Stimulated activated CD8-positive, alpha-beta memory T cell treated with anti-CD3 and anti-CD28 coated beads, Interleukin-12 subunit alpha, Interleukin-12 subunit beta, amount 100 ng/mL, for 4 hours (primary cell): ENCODE measurements at regions not wholly inside any gene's neighbourhood (a gene's known extent, or its start where the extent isn't known, plus 50 kb on each side); places are given as distances from the start of the nearest gene placed in this dataset.
"Not testable (repeated sequence)": the region's sequence is repeated elsewhere in the genome, so short reads cannot be mapped to it uniquely, and the experiment has no call there.

Experiments used
- DNase-seq: peaks from one replicate; pipeline ENCODE4 v3.0.0-alpha.2; 2020; ENCODE audit warnings: low read depth

DNA sequence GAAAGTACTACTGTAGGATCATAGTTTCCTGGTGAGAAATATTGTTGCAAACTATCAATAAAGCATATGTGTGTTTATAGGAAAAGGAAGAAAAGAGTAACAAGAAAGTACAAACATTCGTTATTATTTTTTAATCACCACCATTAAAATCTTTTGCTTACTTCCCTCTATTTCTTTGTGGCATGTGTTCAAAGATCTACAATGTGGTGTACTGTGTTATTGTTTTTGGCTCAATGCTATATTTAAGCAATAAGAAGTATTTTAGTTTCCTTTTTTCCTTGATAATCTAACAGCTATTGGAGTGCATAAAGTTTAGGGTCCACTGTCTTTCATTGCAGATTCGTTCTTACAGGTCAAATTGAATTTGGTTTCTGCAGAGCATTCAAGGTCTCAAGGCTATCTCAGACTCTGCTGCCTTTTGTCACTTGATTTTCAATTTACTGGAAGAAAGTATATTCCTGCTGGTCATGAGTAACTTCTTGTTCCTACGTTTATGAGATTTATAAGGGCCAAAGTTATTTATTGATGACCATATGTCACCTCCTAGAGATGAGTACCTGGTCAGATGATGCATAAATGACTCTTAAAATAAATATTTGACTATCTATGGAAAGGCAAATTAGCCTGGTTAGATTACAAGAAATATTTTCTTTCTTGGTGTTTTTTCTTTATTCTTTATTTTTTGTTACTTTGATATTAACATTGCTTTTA, 323.0 kb downstream of the TMEM167A start:
- DNase-seq, result no peak

DNA sequence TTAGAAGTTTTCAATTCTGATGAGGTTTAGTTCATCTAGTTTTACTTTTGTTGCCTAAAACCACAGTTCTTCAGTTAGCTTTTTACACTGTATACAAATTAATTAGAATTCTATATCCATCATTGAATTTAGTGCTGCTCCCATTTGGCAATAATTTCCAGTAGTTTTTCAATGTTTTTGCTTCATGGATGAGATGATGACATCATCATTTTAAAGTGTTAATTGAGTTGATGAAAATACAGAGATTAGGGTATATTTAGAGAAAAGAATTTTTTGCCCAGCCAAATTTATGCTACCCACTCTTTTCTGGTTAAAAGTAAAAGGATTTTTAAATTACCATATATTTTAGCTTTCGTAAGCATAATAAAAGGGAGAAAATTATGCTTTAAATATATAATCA, 323.8 kb downstream of the TMEM167A start:
- DNase-seq, result no peak

DNA sequence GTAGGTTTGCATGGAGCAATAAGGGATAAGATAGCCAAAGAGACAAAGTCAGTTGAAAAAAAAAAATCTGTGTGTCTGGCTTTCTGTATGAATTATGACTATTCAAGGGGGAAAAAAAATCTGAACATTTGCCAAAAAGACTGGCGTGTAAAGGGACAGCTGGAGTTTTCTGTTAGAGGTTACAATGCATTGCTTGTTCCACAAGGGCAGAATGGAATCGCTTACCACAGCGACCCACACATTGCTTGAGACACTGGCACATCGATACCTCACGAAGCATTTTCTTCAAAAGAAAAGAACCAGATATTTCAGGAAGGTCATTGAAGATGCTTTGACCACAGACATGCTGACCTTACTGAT, 327.8 kb downstream of the TMEM167A start:
- DNase-seq, result no peak

DNA sequence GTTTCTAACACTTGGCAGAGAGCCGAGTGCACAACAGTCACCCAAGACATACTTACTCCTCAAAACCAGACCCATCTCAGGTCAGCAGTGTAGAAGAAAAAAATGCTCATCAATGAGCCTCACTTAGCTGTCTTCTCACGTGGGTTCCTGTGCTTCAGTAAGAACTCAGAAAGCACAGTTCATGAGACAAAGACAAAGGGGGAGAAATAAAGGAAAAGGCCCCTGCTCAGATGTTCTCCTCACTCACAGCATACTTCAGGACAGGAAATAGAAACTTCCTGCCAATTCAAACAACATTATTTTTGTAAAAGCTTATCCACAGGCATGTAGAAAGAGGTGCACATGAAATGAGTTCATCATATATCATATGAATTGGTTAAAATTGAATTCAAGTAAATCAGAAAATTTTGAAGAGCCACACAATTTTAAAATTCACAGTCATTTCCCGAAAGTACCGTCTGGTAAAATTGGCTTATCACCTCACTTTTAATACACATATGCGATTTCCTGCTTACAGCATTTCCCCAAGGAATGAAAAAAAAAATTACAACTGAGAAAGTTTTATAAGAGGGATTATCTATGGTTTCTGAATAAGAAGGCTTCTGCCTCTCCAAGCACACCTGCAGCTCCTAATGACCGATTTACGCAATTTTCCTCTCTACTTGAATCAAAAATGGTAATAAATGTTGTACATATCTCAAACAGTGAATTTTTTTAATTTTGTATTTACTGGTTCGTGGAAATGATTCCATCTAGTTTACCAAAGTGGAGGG, 328.3 kb downstream of the TMEM167A start:
- no peak for DNase-seq

DNA sequence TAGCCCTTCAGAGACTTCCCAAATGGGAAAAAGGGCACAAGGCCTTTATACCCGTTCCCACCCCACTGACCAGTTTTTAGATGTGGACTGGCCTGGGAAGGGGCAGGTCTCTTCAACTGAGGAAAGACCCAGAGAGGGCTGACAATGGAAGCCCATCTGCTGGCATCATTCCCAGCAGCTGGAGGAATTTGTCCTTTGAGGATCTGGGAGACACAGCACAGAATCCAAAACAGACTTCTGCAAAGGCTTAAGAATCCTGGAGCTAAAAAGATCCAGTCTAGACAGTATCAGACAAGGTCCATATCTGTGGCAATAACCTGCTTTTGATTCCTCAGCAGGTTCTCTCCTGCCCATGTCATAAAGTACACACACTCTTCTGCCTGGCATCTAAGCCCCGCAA, 329.2 kb downstream of the TMEM167A start:
- no peak for DNase-seq

DNA sequence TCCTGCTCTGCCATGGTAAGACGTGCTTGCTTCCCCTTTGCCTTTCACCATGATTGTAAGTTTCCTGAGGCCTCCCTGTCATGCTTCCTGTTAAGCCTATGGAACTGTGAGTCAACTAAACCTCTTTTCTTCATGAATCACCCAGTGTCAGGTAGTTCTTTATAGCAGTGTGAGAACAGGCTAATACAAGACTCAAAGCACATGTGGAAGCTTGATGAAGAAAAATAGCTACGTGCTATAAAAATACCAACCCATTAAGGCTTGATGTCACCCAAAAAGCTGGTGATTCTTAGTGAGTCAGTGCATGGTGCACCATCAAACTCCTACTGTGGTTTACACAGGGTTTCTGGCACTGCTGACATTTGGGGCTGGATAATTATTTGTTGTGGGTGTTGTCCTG, 332.2 kb downstream of the TMEM167A start:
- no peak for DNase-seq

DNA sequence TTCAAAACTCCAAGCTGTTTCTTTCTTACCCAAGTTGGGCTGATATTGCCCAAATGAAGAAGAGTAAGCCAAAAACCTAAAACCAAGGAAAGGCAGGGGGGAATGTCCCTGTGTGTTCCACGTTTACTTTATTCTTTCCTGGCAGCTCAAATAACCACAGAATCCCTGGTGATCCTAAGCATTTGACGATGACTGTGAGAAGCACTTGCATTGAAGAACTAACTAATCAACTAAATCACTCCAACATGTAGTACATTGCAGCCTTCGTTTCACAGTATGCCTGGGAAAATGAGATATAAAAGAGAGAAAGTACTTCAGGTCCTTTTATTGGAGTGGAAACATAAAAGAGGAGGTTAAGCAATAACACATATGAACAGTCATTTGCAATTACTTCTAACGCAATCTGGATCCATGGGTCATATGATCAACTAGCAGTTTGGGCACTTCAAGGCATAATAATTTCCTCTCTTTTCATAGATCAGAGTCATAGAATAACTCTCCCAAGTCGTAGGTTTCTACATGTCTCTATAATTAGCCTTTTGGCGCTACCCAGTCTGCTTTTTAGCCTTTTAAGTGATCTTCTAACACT, 338.4 kb downstream of the TMEM167A start:
- no peak for DNase-seq

DNA sequence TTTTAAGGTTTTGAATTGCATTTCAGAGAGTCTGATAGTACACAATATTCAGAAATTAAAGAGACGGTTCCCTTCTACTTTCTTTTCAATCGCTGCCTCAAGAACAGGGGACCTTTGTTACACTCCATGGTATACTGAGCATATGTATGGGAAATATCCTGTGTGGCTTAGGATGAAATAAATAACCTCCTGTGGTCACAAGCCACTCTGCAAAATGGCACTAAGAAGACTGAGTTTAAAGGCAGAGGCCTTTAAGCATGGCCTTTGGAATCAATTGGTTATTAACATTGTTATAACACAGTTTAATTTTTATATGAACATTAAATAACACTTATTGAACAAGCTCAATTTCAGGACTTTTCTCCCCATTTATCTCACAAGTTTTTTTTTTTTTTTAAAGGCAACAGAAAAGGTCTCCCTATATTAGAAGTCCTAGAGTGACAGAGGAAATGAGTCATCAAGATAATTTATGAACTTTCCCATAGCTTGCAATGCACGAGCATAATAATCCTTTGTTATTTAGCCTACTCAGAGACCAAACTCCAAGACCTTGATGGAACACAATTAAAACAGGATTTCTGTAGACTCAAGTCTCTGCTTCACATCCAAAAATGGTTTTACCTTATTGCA, 341.9 kb downstream of the TMEM167A start:
- no peak for DNase-seq

DNA sequence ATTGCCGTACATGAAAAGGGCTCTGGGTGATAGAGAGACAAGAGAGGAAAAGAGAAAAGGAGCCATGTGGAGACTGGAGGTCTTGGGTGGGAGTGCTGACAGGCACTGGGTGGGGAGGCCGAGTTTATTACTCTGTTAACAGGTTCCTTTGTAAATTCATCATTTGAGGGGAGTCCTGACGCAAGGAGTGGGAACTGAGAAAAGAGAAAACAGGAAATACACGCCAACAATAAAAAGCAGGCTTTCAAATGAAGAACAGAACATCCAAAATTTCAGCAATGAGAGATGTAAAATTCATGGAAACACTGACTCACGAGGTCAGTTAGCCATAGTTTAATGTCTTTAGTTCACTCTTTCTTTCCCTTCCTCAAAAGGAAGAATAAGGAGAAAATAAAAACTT, 342.8 kb downstream of the TMEM167A start:
- no peak for DNase-seq

DNA sequence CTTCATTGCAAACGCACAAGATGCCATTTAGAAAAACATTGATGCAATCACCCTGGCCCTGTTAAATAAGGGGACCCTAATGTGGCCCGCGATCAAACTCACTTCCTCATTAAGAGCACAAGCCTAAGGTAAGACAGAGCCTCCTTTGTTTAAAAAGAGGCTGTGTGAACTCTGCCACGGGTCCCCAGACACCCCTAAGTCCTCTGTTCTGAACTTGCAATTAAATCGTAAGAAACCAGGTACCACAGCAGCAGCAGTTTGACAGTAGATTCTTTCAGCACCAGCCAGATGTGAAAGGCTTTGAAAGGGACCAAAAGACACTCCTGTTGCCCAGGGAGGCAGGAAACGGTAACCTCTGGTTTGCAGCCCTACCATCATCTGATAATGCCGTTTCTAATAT, 346.3 kb downstream of the TMEM167A start:
- no peak for DNase-seq

DNA sequence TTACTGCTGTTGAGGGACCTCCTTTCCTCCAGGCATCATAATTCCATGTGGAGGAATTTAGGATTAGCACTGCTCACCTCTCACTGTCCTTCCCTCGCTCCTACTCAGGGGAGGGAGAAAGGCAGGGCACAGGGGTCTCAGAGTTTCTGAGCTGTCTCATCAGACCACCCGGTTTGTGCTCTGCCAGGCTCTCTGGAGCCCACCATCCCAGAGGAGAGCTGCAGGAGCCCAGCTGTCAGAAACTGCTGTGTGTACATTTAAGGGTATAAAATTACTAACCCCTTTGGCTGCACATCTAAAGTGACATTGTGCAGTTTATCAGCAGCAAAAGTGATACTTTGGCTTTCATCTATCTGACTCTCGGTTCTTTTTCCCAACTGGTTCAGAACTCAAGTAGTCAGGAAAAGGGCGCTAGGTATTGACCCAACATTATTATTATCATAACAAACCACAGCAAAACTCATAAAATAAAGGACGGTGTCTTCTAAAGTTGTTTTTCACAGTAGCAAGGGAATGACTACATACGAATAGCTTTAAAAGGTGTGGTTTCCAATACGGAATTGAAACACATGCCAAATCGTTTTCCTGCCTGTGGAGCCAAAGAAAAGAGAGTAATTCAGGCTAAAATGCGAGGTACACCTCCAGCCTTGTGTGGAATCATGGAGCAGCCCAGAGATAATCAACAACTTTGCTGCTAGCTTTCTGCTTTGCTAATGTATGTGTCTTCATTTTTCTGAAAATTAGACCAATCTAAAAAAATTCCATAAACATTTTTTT, 348.1 kb downstream of the TMEM167A start:
- no peak for DNase-seq

DNA sequence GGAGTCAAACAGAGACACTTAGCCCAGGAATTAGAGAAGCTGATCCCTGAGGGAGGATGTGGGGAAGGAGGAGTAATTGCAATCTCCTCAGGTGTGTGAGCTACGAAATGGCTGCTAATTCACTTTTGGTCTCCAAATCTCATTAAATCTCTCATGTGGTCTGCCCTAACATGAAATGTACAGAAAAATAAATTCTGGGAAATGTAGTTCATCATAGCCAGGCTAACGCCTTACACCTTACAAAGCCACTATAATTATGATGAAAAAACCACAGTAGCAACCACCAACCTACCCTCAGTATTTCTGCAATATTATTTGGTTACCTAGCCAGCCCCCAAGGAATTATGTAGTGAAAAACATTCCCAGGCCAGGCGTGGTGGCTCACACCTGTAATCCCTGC, 354.0 kb downstream of the TMEM167A start:
- no peak for DNase-seq

DNA sequence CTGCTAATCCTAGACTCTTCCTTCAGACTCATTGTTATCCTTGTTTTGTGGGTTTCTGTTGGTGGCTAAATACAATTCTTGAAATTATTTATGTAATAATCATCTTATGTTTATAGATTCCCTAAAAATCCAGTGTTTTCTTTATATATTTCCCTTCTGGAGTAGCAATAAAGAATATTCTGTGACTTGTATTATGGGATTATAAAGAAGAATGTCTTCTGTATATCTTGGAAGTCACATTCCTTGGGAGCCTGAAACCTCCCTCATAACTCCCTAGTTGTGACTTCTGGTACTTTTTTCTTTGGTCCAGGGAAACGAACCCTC, 356.1 kb downstream of the TMEM167A start:
- DNase-seq, result no peak

DNA sequence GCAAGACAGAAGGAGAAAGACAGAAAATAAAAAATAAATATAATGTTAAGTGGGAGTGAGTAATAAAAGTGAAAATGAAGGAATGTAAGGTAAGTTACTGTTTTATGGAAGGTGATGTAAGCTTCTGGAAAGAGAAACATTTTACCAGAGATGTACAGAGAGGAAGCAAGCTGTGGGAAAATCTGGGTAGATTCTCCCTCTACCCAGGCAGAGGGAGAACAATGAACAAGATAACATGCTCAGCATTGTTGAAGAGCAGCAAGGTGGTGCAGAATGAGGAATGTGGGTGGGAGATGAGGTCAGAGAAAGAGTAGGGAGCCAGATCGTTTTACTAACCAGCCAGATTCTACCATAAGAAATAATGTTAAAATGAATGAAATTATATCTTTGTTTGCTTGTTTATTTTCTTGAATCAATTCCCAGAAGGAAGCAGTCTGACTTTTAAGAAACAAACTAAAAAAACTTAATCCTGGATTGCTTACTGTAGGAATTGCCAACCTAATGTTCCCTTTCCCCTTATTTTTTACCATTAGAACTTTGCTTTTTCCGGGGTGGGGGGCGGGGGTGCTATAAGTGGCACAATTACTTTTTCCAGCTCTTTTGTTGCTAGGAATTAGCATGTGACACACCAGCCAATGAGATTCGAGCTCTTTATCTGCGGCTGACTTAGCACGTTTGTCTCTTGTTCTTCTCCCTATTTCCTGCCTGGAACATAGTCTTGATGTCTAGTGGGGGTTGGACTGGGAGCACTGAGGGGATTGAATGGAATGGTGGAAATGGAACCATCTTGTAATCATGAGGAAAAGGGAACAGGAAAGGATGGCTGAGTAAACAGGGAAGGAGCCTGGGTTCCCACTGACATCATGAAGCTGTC, 356.7 kb downstream of the TMEM167A start:
- no peak for DNase-seq

DNA sequence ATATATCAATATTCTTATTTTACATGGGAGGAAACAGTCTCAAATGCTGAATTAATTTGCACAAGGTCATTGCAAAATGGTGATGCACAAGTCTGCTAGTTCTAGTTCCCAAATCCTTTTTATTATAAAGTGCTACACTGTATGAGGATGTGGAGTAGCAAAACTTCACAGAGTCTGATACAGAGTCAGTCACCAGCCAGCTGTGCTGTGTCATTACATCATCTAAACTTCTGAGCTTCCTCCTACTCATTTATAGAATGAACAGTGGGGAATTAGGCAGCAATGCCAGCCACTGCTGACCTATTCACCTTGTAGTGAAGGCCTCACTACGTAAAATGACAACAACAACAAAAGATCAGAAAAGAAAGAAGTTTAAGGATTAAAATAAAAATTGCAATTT, 357.8 kb downstream of the TMEM167A start:
- no peak for DNase-seq

DNA sequence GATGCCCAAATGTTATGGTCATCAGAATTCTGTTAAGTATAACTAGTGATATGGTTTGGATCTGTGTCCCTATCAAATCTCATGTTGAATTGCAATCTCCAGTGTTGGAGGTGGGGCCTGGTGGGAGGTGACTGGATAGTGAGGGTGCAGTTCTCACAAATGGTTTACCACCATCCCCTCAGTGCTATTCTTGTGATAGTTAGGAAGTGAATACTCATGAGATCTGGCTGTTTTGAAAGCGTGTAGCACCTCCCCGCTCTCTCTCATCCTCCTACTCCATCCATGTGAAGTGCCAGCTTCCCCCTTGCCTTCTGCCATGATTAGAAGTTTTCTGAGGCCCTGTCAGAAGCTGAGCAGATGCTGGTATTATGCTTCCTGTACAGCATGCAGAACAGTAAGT, 359.5 kb downstream of the TMEM167A start:
- DNase-seq, result no peak

DNA sequence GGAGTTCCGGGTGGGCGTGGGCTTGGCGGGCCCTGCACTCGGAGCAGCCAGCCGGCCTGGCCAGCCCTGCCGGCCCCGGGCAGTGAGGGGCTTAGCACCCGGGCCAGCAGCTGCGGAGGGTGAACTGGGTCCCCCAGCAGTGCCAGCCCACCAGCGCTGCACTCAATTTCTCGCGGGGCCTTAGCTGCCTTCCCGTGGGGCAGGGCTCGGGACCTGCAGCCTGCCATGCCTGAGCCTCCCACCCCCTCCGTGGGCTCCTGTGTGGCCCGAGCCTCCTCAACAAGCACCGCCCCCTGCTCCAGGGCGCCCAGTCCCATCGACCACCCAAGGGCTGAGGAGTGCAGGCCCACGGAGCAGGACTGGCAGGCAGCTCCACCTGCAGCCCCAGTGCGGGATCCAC, 362.5 kb downstream of the TMEM167A start:
- DNase-seq, result not testable (repeated sequence)

DNA sequence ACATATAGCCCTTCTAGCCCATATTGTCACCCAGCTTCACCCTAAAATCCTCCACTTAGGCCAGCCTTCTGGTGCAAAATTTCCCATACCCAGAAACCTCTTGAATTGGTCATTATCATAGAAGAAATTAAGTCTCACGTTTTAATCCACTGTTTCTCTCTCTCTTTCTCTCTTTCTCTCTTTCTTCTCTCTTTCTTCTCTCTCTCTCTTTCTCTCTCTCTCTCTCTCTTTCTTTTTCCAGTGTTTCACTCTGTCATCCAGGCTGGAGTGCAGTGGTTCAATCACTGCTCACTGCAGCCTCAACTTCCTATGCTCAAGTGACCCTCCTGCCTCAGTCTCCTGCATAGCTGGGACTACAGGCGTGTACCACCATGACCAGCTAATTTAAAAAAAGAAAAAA, 363.4 kb downstream of the TMEM167A start:
- no peak for DNase-seq

DNA sequence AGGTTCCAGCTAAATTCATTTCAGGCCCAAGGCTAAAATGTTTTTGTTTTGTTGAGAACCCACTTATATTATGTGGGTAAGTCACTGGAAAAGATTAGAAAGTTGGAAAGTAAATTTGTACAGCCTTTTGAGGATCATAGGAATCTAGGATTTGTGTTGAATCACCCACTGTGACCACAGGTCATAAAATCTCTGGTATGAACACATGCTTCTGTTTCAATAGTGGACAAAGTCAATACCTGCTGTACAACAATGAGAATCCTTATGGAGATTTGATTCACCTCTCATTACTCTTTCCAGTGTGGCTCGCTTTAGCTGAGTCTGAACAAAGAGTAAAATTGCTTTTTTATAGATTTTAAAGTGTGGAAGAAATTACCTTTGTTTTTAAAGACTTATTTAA, 369.5 kb downstream of the TMEM167A start:
- no peak for DNase-seq

DNA sequence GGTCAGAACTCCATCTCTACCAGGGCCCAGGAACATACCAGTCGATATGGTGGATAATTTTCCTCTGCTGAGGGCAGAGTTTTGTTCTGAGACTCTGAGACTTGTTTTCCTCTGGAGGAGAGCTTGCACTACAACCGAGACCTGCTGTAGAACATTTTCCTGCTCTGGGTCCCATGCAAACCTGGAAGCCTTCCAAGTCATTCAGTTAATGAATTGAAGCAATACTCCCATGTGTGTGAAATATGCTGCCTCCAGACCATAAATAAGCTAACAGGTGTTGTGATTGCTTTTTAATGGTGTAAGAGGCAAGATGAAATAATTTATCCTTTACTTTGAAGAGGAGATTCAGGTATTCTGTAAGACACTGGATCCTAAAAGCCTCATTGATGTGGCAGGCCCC, 372.8 kb downstream of the TMEM167A start:
- no peak for DNase-seq

DNA sequence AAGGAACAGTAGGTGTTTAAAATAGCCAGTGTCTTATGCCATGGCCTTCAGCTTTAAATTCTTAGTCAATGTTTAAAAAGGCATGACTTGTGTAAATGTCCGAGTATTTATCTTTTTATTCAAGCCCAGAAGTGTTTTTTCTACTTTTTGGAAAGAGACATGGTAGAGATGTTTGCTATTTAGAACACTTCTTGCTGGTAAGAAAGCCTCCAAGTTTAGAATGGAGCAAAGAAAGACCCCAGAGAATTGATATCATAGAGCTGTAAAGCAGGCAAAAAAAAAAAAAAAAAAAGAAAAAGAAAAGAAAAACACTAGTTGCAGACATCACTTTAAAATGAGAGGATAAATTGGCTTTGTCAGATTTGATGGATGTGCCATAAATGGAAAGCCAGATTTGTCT, 375.1 kb downstream of the TMEM167A start:
- no peak for DNase-seq
